Astrocyte (in vitro differentiated cells and primary cell): ENCODE measurements at regions not wholly inside any gene's neighbourhood (a gene's known extent, or its start where the extent isn't known, plus 50 kb on each side); places are given as distances from the start of the nearest gene placed in this dataset.

Experiments used
- CTCF ChIP-seq: IDR thresholded peaks from 2 replicates; pipeline ENCODE4 v1.5.1; 2011; ENCODE audit warnings: low read depth, mild to moderate bottlenecking, inconsistent platforms, low read length, moderate library complexity; ENCODE audit not compliant: insufficient read depth
- EZH2 ChIP-seq: IDR thresholded peaks from 2 replicates; pipeline ENCODE4 v1.6.1; 2012; ENCODE audit warnings: mild to moderate bottlenecking, low read length, inconsistent platforms; ENCODE audit not compliant: insufficient read depth

GRCh38 chr22:42323971-42324370 lies 53.5 kb upstream of the TCF20 start:
- TF ChIP-seq CTCF (no peak), EZH2 (no peak)
